ENCODE measurements at regions not wholly inside any gene's neighbourhood (a gene's known extent, or its start where the extent isn't known, plus 50 kb on each side); places are given as distances from the start of the nearest gene placed in this dataset.

- TF ChIP-seq TCF12 (IDR thresholded peaks at IDR 0.05) (no peak), MXI1 (IDR thresholded peaks at IDR 0.05; ENCODE audit: low read depth, low read length) (no peak), ELF1 (IDR thresholded peaks at IDR 0.05) (no peak), SMC3 (IDR thresholded peaks at IDR 0.05; ENCODE audit: low read depth, low read length) (no peak), POLR2AphosphoS5 (IDR thresholded peaks at IDR 0.05; ENCODE audit: low read depth, low read length) (no peak)
Observed at GRCh38 chr18:11488175-11488574, 121.2 kb upstream of the SLC35G4 start.
